GM10248 (cell line): ENCODE measurements at regions not wholly inside any gene's neighbourhood (a gene's known extent, or its start where the extent isn't known, plus 50 kb on each side); places are given as distances from the start of the nearest gene placed in this dataset.

Source experiments
- CTCF ChIA-PET: fragments of 300-600 bp; sonication (Branson Sonifier 250); formaldehyde crosslinking; extraction: SDS; loops from one replicate; lab custom pipeline; 2021; ENCODE audit warnings: antibody characterized with exemption; lab: Yijun Ruan, JAX
- POLR2A ChIA-PET: fragments of 350-650 bp; sonication (Branson Sonifier 250); formaldehyde crosslinking; extraction: SDS; loops from one replicate; lab custom pipeline; 2020; ENCODE audit warnings: antibody characterized with exemption; lab: Yijun Ruan, JAX
- DNase-seq: peaks from one replicate; pipeline ENCODE4 v3.0.0; 2012; ENCODE audit errors: extremely low spot score
- TF ChIP-seq, protein P1 (sequence below): IDR thresholded peaks from 2 replicates; pipeline ENCODE4 v1.5.1; 2012; ENCODE audit warnings: mild to moderate bottlenecking, low read depth; ENCODE audit errors: extremely low read depth, missing control alignments, control extremely low read depth

DNA sequence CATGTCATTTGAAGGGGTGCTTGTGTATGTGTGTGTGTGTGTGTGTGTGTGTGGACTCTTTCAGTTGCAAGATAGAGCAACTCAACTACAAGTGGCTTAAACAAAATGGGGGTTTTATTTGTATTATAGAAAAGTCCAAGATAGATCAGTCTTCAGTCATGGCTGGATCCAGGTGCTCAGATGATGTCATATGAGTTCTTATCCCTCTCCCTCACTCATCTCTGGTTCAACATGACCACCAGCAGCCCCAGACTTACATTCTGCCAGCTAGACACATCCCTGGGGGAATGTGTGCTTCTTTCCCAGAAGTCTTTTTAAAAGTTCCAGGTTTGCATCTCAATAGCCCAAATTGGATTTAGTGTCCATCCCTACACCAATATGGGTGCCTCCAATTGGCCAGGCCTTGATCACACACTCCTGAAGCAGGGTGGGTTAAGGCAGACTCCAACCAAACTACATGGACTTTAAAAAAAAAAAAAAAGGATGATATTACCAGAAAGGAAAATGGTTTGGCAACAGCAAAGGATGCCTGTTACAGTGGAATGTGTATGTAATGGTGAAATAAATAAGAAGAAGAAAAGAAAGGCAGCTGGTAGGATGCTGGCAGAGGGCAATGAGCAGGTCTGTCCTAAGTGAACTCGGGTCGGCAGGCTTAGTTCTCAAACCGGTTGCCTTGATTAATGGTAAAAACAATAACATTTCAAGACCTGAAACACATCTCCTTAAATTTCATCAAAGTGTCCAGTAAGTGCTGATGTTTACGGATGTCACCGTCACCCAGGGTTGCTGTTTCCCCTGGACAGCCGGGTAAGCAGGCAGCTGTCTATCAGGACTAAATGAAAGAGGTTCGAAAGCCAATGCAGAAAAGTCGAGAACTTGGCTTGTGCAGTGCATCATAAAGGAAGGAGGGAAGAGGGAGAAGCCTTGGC lies 107.7 kb downstream of the SMIM20 start:
- ChIA-PET CTCF (interaction anchor here (0.9 to 1.2 kb wide), 2 partner anchors 8 to 34 kb away, joined by 3 read pairs; no protein-coding TSS in a partner anchor), POLR2A (no interaction called here)
- DNase-seq: no peak
- TF ChIP-seq, protein P1, sequence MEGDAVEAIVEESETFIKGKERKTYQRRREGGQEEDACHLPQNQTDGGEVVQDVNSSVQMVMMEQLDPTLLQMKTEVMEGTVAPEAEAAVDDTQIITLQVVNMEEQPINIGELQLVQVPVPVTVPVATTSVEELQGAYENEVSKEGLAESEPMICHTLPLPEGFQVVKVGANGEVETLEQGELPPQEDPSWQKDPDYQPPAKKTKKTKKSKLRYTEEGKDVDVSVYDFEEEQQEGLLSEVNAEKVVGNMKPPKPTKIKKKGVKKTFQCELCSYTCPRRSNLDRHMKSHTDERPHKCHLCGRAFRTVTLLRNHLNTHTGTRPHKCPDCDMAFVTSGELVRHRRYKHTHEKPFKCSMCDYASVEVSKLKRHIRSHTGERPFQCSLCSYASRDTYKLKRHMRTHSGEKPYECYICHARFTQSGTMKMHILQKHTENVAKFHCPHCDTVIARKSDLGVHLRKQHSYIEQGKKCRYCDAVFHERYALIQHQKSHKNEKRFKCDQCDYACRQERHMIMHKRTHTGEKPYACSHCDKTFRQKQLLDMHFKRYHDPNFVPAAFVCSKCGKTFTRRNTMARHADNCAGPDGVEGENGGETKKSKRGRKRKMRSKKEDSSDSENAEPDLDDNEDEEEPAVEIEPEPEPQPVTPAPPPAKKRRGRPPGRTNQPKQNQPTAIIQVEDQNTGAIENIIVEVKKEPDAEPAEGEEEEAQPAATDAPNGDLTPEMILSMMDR: no peak

DNA sequence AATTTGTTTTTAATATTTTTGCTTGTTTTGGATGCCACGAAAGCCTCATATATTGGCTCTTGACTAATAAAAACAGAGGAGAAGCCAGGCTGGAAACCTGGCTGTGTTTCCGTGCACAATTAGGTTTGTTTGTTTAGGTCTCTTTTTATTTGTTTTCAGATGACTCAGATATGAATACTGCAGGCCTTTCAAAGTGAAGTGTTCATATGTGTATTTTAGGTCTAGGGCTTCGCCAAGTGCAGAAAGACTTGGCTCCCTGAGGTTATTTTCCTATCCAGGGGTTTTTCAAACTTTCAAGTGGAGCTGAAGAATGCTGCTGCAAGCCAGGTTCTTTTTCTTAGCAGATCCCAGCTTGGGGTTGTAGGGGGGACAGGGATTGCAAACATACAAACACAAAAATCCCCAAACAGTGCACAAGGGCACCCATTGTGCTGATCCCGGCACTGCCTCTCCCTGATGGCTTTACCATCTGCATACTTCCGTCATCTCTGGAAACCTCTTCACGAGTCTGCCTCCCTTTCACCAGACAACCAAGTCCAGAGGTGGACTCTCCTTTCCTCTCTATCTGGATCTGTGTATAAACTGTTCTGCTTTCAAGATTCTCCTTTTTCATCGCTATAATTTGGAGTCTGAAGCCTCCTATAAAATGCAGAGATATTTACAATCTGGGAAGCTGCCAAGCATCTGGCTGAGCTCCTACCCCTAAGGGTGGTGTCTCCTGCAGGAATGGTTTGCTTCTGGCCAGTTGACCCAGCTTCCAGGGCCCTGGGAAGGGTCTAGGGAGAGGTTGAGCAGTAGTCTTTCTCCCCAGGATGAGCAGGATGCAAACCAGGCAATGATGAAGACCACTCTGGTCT lies 108.6 kb downstream of the SMIM20 start:
- CTCF ChIA-PET: interaction anchor here (1.2 kb wide), 1 partner anchor 35 kb away, joined by 3 read pairs; no protein-coding TSS in a partner anchor
- TF ChIP-seq, protein P1: no peak
- DNase-seq: no peak
- POLR2A ChIA-PET: no interaction called here

DNA sequence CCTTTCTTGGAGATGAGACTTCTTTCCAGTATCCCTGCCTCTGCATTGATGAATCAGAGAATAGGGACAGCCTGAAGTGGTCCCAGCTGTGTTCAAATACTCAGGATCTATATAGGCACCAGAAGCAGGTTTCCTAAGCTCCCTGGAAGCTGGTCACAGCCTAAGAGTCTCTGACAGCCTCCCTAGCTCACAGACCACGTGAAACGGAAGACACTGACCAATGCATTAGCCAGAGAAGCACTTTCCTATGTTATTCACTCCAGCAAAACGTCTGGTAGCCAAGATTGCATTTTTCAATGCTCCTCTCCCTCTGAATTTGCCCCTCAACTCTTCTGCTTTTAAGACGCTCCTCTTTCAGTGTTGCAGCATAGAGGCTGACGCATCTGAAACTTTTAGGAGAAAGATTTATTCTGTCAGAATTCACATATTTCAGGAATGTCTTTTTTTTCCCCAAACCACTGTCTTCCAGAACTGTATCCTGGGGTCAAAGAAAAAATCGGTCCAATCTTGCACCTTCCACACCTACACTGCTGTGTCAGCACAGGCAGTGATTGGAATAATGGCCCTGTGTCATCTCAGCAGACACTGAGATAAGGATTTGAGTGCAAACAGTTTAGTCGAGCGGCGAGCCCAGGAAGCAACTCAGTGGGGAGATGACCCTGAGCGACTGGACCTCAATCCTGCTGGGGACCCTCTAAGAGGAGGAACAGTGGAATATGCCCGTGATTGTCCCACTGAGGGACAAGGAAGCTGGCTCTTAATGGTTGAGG lies 109.4 kb downstream of the SMIM20 start:
- no peak for DNase-seq
- TF ChIP-seq, protein P1: no peak
- CTCF ChIA-PET: interaction anchor here (1.2 kb wide), 1 partner anchor 36 kb away, joined by 3 read pairs; no protein-coding TSS in a partner anchor
- POLR2A ChIA-PET: no interaction called here

DNA sequence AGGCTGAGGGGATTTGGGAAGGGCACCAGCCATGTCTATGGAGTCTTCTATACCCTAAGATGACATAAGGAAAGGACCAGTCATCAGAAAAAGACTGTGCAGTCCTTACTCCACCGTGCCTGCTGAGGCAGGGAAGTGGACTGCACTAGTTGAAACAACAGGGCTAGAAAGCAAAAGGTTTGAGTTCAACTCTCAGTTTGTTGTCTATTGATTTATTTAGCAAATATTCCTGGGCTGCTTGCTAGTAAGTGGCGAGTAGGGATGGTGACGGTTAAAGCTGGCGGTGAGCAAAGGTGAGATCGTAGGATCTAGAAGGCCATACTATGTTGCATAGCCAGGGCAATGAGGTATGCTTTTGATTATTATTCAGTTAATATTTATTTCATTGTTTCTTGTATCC lies 110.1 kb downstream of the SMIM20 start:
- TF ChIP-seq, protein P1: no peak
- CTCF ChIA-PET: no interaction called here
- DNase-seq: no peak
- POLR2A ChIA-PET: no interaction called here

DNA sequence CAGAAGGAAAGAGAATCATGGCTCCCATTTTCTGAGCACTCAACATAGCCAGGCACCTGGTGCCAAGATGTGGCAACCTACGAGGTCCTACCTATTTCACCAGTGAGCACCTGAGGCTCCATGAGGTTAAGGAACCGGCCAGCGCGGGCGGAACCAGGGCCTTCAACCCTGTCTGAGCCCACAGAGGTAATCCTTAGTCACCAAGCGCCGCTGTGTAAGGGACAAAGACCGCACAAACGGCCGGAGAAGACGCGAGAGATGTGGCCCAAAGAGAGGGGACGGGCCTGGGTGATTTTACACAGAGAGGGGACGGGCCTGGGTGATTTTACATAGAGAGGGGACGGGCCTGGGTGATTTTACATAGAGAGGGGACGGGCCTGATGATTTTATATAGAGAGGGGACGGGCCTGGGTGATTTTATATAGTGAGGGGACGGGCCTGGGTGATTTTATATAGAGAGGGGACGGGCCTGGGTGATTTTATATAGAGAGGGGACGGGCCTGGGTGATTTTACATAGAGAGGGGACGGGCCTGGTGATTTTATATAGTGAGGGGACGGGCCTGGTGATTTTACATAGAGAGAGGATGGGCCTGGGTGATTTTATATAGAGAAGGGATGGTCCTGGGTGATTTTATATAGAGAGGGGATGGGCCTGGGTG lies 114.2 kb downstream of the SMIM20 start:
- ChIA-PET CTCF (interaction anchor here (0.9 to 3.0 kb wide), 14 partner anchors 12 to 982 kb away, joined by 3 to 44 read pairs (median 7); no protein-coding TSS in a partner anchor), POLR2A (no interaction called here)
- TF ChIP-seq, protein P1: no peak
- DNase-seq: no peak
